CD4-positive, alpha-beta T cell treated with Interleukin-6 for 4 hours (primary cell): ENCODE measurements at regions not wholly inside any gene's neighbourhood (a gene's known extent, or its start where the extent isn't known, plus 50 kb on each side); places are given as distances from the start of the nearest gene placed in this dataset.
"Not testable (repeated sequence)": the region's sequence is repeated elsewhere in the genome, so short reads cannot be mapped to it uniquely, and the experiment has no call there.

ENCODE experiments used
- DNase-seq: peaks from one replicate; pipeline ENCODE4 v3.0.0-alpha.2; 2020; ENCODE audit warnings: mixed read lengths

- DNase-seq, result no peak
These were observed 50.3 kb upstream of the OSBPL11 start for GRCh38 chr3:125645616-125646015.

- no peak for DNase-seq
These were observed 51.3 kb upstream of the OSBPL11 start for GRCh38 chr3:125646581-125646980.

GRCh38 chr3:125647318-125648014, 52.2 kb upstream of the OSBPL11 start:
- no peak for DNase-seq

GRCh38 chr3:125651244-125651643, 55.9 kb upstream of the OSBPL11 start:
- no peak for DNase-seq

GRCh38 chr3:125652349-125652748, 57.1 kb upstream of the OSBPL11 start:
- no peak for DNase-seq

- no peak for DNase-seq
These were observed 59.2 kb upstream of the OSBPL11 start for GRCh38 chr3:125654526-125654925.

- DNase-seq, result no peak
These were observed 67.4 kb upstream of the OSBPL11 start for GRCh38 chr3:125662675-125663074.

GRCh38 chr3:125670352-125670751, 75.1 kb upstream of the OSBPL11 start:
- no peak for DNase-seq

- no peak for DNase-seq
These were observed 75.6 kb upstream of the OSBPL11 start for GRCh38 chr3:125670945-125671344.

- DNase-seq, result no peak
These were observed 76.4 kb upstream of the OSBPL11 start for GRCh38 chr3:125671461-125672243.

GRCh38 chr3:125675791-125676190, 80.5 kb upstream of the OSBPL11 start:
- no peak for DNase-seq

- no peak for DNase-seq
These were observed 84.0 kb upstream of the OSBPL11 start for GRCh38 chr3:125679258-125679657.

GRCh38 chr3:125681146-125681545, 85.8 kb upstream of the OSBPL11 start:
- no peak for DNase-seq

GRCh38 chr3:125681906-125682305, 86.6 kb upstream of the OSBPL11 start:
- DNase-seq, result not testable (repeated sequence)

- DNase-seq, result not testable (repeated sequence)
These were observed 87.3 kb upstream of the OSBPL11 start for GRCh38 chr3:125682610-125683009.

GRCh38 chr3:125683067-125683829, 88.0 kb upstream of the OSBPL11 start:
- no peak for DNase-seq

- DNase-seq, result no peak
These were observed 88.9 kb upstream of the OSBPL11 start for GRCh38 chr3:125684199-125684598.

GRCh38 chr3:125685741-125686140, 90.4 kb upstream of the OSBPL11 start:
- DNase-seq, result not testable (repeated sequence)

GRCh38 chr3:125692361-125692760, 97.1 kb upstream of the OSBPL11 start:
- DNase-seq, result no peak

- no peak for DNase-seq
These were observed 98.6 kb upstream of the OSBPL11 start for GRCh38 chr3:125693887-125694286.

GRCh38 chr3:125694761-125695294, 99.5 kb upstream of the OSBPL11 start:
- no peak for DNase-seq

- DNase-seq, result no peak
These were observed 100.4 kb upstream of the OSBPL11 start for GRCh38 chr3:125695688-125696087.

- DNase-seq, result not testable (repeated sequence)
These were observed 101.8 kb upstream of the OSBPL11 start for GRCh38 chr3:125697126-125697525.
